Right lobe of liver (tissue), 4 donors: ENCODE measurements at regions not wholly inside any gene's neighbourhood (a gene's known extent, or its start where the extent isn't known, plus 50 kb on each side); places are given as distances from the start of the nearest gene placed in this dataset.

Experiments used
- CTCF ChIP-seq, 4 donors: fragments of 200-600 bp in 3 of 4; fragments of 450-650 bp in 1 of 4; IDR thresholded peaks; one replicate each; pipeline versions ENCODE4 v1.5.1 to v1.8.0; 2016 to 2022; ENCODE audit warnings: antibody characterized with exemption in 4 of 4, mild to moderate bottlenecking in 2 of 4
- POLR2A ChIP-seq: fragments of 450-650 bp; IDR thresholded peaks from one replicate; pipeline ENCODE4 v1.6.1; 2017; ENCODE audit warnings: antibody characterized with exemption, mild to moderate bottlenecking
- donor health status: DM: no; HTN: no; CAD: no.
- donor health status: DM: no; HTN: no; CAD: no.
- donor health status: DM: no; HTN: yes; CAD: no.

GRCh38 chr12:62998454-62998853, 63.5 kb upstream of the PPM1H start:
- TF ChIP-seq CTCF (IDR thresholded peaks at IDR 0.05): no peak
- no peak for TF ChIP-seq POLR2A
